ENCODE measurements at regions not wholly inside any gene's neighbourhood (a gene's known extent, or its start where the extent isn't known, plus 50 kb on each side); places are given as distances from the start of the nearest gene placed in this dataset.

DNA sequence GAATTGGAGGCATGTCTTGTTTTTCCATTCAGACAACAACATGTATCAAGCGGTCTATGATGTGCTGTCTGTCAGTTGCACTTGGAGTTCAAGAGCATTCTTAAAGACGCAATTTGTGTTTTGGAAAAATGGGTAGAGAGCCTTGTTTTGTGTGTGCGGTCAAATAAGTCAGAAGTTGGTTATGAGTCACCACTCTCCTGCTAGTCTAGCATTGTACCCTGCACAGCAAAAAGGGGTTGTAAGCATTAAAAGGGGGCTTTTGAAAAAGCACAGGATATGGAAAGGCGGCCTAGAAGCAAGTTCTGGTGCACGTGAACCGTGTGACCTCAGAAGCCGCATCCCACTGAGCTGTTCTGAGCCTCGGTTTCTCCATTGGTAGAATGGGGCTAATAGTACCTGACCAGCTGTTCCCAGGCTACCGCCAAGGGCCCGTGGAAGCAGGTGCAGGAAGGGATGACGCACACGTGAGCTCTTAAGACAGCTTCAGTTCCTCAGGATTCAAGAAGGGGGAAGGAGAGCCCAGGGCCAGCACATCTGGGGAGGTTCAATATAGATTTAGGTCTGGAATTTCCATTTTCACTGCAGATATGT, 61.6 kb upstream of the SNX9 start:
- Mint-ChIP-seq H3K9me3 (no peaks in the 10 kb centered on the region), H3K36me3 (ENCODE audit: low read depth) (peaks cover 29% of the 10 kb centered on the region), H3K27me3 (no peaks in the 10 kb centered on the region), H3K27ac (peak overlapping the region; percentile 99), H3K4me3 (peak overlapping the region; percentile 87), H3K4me1 (peaks cover 66% of the 10 kb centered on the region)
- peak; percentile 56 for ATAC-seq (replicated peaks)

DNA sequence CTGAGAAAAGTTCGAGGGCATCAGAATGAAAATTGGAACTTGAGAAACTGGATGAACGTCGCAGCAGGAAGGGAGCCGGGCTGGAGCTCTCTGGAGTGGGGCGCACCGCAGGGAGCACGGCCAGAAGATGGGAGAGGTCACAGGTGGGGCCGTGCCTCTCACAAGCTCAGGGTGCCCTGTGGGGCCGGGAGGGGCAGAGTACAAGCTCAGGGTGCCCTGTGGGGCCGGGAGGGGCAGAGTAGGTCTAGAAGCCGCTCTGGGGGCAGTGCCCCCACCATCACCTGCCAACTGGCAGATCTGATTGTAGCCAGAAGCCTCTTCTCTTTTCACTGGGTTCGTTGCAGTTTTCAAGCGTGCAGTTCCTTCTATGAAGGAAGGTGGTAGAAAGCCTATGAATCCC, 61.1 kb upstream of the SNX9 start:
- peak overlapping the region; percentile 87 for H3K4me3 Mint-ChIP-seq
- no peaks in the 10 kb centered on the region for H3K9me3 Mint-ChIP-seq
- H3K27ac Mint-ChIP-seq: peak overlapping the region; percentile 99
- H3K4me1 Mint-ChIP-seq: peaks cover 64% of the 10 kb centered on the region
- H3K27me3 Mint-ChIP-seq: no peaks in the 10 kb centered on the region
- peaks cover 29% of the 10 kb centered on the region for H3K36me3 Mint-ChIP-seq (ENCODE audit: low read depth)
- ATAC-seq (replicated peaks): no peak

GRCh38 chr6:157762636-157763035, 60.4 kb upstream of the SNX9 start:
- H3K36me3 Mint-ChIP-seq (ENCODE audit: low read depth): peaks cover 29% of the 10 kb centered on the region
- peaks cover 59% of the 10 kb centered on the region for H3K4me1 Mint-ChIP-seq
- no peak for ATAC-seq (replicated peaks)
- no peaks in the 10 kb centered on the region for H3K27me3 Mint-ChIP-seq
- H3K27ac Mint-ChIP-seq: peak overlapping the region; percentile 99
- H3K9me3 Mint-ChIP-seq: no peaks in the 10 kb centered on the region
- H3K4me3 Mint-ChIP-seq: peak overlapping the region; percentile 87

DNA sequence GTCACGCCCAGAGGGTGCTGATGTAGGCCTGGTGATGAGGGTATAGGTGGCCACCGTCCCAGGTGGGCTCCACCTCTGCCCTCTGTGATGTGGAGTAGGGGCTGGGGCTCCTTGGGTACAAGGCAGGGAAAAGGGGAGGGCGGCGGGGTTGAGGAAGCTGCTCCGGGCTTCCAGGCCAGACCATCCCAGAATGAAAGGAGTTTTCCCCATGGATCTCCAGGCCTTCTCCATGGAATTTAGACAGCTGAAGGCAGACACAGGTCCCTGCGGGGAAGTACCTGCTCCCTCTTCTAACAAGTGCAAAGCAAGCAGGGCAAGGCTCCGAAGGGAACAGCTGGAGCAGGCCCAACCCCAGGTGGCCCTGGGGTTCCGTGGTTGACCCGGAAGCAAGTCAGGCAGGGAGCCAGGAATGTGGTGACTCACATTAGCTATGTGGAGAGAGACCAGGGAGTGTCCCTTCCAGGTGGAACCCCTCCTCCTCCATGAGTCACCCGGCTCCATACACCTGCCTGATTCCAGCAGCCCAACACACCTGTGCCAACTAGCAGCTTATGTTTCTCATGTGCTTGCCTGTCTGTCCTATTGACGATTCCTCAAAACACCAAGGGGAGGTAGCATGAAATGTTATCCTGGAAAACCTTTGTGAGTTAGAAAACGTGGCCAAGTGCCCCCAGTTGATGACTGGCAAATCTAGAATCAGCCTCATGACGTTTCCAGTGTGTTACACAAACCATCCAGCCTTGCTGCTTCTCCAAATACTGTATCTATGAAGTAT, 59.7 kb upstream of the SNX9 start:
- peak overlapping the region; percentile 87 for H3K4me3 Mint-ChIP-seq
- no peaks in the 10 kb centered on the region for H3K9me3 Mint-ChIP-seq
- H3K27ac Mint-ChIP-seq: peak overlapping the region; percentile 99
- peaks cover 57% of the 10 kb centered on the region for H3K4me1 Mint-ChIP-seq
- ATAC-seq (replicated peaks): no peak
- no peaks in the 10 kb centered on the region for H3K27me3 Mint-ChIP-seq
- peaks cover 29% of the 10 kb centered on the region for H3K36me3 Mint-ChIP-seq (ENCODE audit: low read depth)

- no peaks in the 10 kb centered on the region for H3K27me3 Mint-ChIP-seq
- peak overlapping the region; percentile 87 for H3K4me3 Mint-ChIP-seq
- peaks cover 29% of the 10 kb centered on the region for H3K36me3 Mint-ChIP-seq (ENCODE audit: low read depth)
- H3K4me1 Mint-ChIP-seq: peaks cover 54% of the 10 kb centered on the region
- no peak for ATAC-seq (replicated peaks)
- H3K9me3 Mint-ChIP-seq: no peaks in the 10 kb centered on the region
- H3K27ac Mint-ChIP-seq: peak overlapping the region; percentile 99
These were observed 59.2 kb upstream of the SNX9 start for GRCh38 chr6:157763904-157764177.

- peak; percentile 70 for ATAC-seq (replicated peaks)
- no peaks in the 10 kb centered on the region for H3K27me3 Mint-ChIP-seq
- peak overlapping the region; percentile 99 for H3K27ac Mint-ChIP-seq
- no peaks in the 10 kb centered on the region for H3K9me3 Mint-ChIP-seq
- peak overlapping the region; percentile 87 for H3K4me3 Mint-ChIP-seq
- peaks cover 57% of the 10 kb centered on the region for H3K4me1 Mint-ChIP-seq
- H3K36me3 Mint-ChIP-seq (ENCODE audit: low read depth): peaks cover 29% of the 10 kb centered on the region
These were observed 58.6 kb upstream of the SNX9 start for GRCh38 chr6:157764178-157765068.

DNA sequence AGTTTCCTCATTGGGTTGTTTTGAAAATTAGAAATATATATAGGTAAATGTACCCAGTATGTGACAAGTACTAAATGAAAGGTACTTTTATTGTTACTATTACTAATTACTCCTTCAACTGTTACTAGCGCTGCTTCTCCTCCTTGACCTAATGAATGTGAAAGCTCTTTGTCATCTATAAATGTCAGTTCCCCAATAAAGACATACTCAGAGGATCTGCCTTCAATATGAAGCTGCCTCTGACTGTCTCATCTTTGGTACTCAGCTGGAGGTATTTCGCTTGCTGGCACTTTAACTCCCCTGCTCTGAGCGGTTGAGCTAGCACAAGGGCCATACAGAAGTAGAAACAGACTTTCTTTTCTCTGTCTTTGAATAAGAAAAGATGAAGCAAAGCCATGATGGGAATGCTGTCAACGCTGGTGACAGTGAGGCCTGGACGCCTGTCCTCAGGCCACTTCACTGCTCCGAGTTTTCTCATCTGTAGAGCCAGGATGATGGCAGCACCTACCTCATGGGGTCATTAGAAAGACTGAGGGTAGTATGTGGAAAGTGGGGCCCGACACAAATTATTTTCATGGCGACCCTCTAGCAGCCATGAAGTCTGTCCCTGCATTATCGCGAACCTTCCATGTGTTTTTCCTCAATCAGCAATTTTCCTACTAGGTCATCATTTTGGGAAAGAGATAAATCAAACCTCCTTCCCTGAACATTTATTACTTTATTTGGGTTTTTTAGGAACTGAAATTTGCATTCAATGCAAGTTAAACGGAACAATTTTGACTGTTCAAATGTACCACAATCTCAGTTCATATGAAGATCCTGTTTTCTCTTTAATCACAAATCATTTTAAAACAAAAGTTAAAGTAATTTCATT, 55.9 kb upstream of the SNX9 start:
- no peaks in the 10 kb centered on the region for H3K27me3 Mint-ChIP-seq
- no peaks in the 10 kb centered on the region for H3K9me3 Mint-ChIP-seq
- H3K36me3 Mint-ChIP-seq (ENCODE audit: low read depth): peaks cover 14% of the 10 kb centered on the region
- ATAC-seq (replicated peaks): no peak
- H3K4me3 Mint-ChIP-seq: no peak overlapping the region
- H3K27ac Mint-ChIP-seq: peak overlapping the region; percentile 99
- peaks cover 46% of the 10 kb centered on the region for H3K4me1 Mint-ChIP-seq

- peak overlapping the region; percentile 99 for H3K27ac Mint-ChIP-seq
- peaks cover 10% of the 10 kb centered on the region for H3K36me3 Mint-ChIP-seq (ENCODE audit: low read depth)
- H3K4me1 Mint-ChIP-seq: peaks cover 39% of the 10 kb centered on the region
- no peaks in the 10 kb centered on the region for H3K27me3 Mint-ChIP-seq
- no peaks in the 10 kb centered on the region for H3K9me3 Mint-ChIP-seq
- peak overlapping the region; percentile 65 for H3K4me3 Mint-ChIP-seq
- ATAC-seq (replicated peaks): no peak
These were observed 55.3 kb upstream of the SNX9 start for GRCh38 chr6:157767775-157768156.

- Mint-ChIP-seq H3K36me3 (ENCODE audit: low read depth) (peaks cover 10% of the 10 kb centered on the region), H3K27ac (peak overlapping the region; percentile 99), H3K4me1 (peaks cover 36% of the 10 kb centered on the region), H3K27me3 (no peaks in the 10 kb centered on the region), H3K9me3 (no peaks in the 10 kb centered on the region), H3K4me3 (peak overlapping the region; percentile 65)
- no peak for ATAC-seq (replicated peaks)
These were observed 54.7 kb upstream of the SNX9 start for GRCh38 chr6:157768304-157768703.

- peaks cover 38% of the 10 kb centered on the region for H3K4me1 Mint-ChIP-seq
These were observed 54.0 kb upstream of the SNX9 start for GRCh38 chr6:157768863-157769551.

DNA sequence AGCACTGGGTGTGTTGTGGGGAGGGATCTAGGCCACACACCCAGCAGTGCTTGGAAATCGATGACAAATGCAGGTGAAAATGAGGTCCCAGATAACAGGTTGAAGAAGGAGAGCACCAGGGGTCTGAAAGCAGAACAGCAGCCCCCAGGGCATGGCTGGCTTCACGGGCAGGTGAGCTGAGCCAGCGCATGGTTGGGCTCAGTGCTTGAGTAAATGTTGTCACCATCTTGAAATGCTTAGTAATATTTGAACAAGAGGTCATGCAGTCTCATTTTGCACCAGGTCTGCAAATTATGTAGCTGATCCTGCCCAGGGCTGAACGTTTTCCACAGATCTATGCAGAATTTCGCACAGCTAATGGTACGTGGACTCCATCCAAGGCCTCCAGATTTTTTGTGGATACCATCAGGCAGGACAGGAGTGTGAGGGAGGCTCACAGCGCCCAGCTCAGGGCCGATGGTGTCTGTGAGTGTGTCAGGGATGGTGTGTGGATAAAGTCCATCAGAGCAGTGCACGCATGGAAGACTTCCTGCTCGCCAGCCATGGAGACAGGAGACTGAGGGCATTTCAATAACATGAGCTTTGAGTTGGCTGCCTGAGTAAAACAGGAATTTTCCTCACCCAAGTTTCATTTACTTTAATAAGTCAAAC, 53.1 kb upstream of the SNX9 start:
- Mint-ChIP-seq H3K27ac (peak overlapping the region; percentile 85), H3K36me3 (ENCODE audit: low read depth) (no peaks in the 10 kb centered on the region), H3K27me3 (no peaks in the 10 kb centered on the region), H3K4me3 (peak overlapping the region; percentile 65), H3K9me3 (no peaks in the 10 kb centered on the region), H3K4me1 (peaks cover 29% of the 10 kb centered on the region)
- ATAC-seq (replicated peaks): peak; percentile 46

More at GRCh38 chr6:157768863-157769551, 54.0 kb upstream of the SNX9 start:
- peak; percentile 30 for ATAC-seq (replicated peaks)
- peak overlapping the region; percentile 65 for H3K4me3 Mint-ChIP-seq
- H3K27me3 Mint-ChIP-seq: no peaks in the 10 kb centered on the region
- peaks cover 8% of the 10 kb centered on the region for H3K36me3 Mint-ChIP-seq (ENCODE audit: low read depth)
- H3K27ac Mint-ChIP-seq: peak overlapping the region; percentile 99
- H3K9me3 Mint-ChIP-seq: no peaks in the 10 kb centered on the region

- Mint-ChIP-seq H3K9me3 (no peaks in the 10 kb centered on the region), H3K4me3 (no peak overlapping the region), H3K4me1 (peaks cover 26% of the 10 kb centered on the region), H3K27ac (no peak overlapping the region), H3K27me3 (no peaks in the 10 kb centered on the region), H3K36me3 (ENCODE audit: low read depth) (no peaks in the 10 kb centered on the region)
- ATAC-seq (replicated peaks): peak; percentile 67
These were observed 52.1 kb upstream of the SNX9 start for GRCh38 chr6:157770946-157771345.

DNA sequence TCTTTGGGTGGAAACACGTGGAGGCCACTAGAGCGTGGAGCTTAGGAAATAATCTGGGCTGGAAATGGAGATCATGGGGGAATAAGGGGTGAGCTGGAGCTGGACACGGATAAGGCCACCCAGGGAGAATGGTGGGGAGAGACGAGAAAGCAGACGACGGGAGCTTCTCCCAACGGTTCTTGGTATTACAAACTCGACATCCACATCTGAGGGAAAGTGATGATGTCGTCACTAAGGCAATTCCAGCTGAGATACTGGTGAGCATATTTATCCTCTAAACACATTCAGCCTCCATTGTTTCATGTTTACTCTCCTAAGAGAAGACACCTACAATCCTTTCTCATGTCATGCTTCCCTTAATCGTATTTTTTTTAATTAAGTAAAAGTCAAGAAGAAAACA, 50.2 kb upstream of the SNX9 start:
- Mint-ChIP-seq H3K4me3 (no peak overlapping the region), H3K36me3 (ENCODE audit: low read depth) (no peaks in the 10 kb centered on the region), H3K27ac (peak overlapping the region; percentile 53), H3K9me3 (no peaks in the 10 kb centered on the region), H3K4me1 (peaks cover 26% of the 10 kb centered on the region), H3K27me3 (no peaks in the 10 kb centered on the region)
- no peak for ATAC-seq (replicated peaks)

Measured in activated T-helper 17 cell treated with anti-CD3 and anti-CD28 coated beads, Interleukin-2, amount 50 U/mL, for 72 hours (primary cell).